ENCODE measurements at regions not wholly inside any gene's neighbourhood (a gene's known extent, or its start where the extent isn't known, plus 50 kb on each side); places are given as distances from the start of the nearest gene placed in this dataset.
"Not testable (repeated sequence)": the region's sequence is repeated elsewhere in the genome, so short reads cannot be mapped to it uniquely, and the experiment has no call there.

- TF ChIP-seq CTCF (IDR thresholded peaks at IDR 0.05): no peak
- intact Hi-C loops (cut with DNase I; ENCODE audit: low total_unique reads): no loop called here
Observed at GRCh38 chr5:104859437-104859836, 1296.8 kb upstream of the NUDT12 start.

GRCh38 chr5:104852099-104852498 lies 1289.5 kb upstream of the NUDT12 start:
- H3K36me3 ChIP-seq; H3K9me3 ChIP-seq; H3K27me3 ChIP-seq; H3K27ac ChIP-seq; H3K4me1 ChIP-seq; intact Hi-C loops (cut with DNase I; ENCODE audit: low total_unique reads); DNase-seq; H3K4me3 ChIP-seq: not testable (repeated sequence)

More at GRCh38 chr5:104859437-104859836, 1296.8 kb upstream of the NUDT12 start:
- Histone ChIP-seq H3K4me3 (no peak overlapping the region), H3K27me3 (no peaks in the 10 kb centered on the region), H3K9me3 (no peaks in the 10 kb centered on the region), H3K27ac (no peak overlapping the region), H3K4me1 (peaks cover 0 to 5% (median 0%) of the 10 kb centered on the region in 4 donors), H3K36me3 (no peaks in the 10 kb centered on the region)
- DNase-seq: no peak

GRCh38 chr5:104845541-104845940 lies 1283.0 kb upstream of the NUDT12 start:
- no peak overlapping the region for H3K27ac ChIP-seq
- intact Hi-C loops (cut with DNase I; ENCODE audit: low total_unique reads): no loop called here
- no peaks in the 10 kb centered on the region for H3K36me3 ChIP-seq
- TF ChIP-seq CTCF (IDR thresholded peaks at IDR 0.05): no peak
- H3K4me1 ChIP-seq: no peaks in the 10 kb centered on the region
- DNase-seq: no peak
- no peaks in the 10 kb centered on the region for H3K27me3 ChIP-seq
- H3K9me3 ChIP-seq: no peaks in the 10 kb centered on the region
- no peak overlapping the region for H3K4me3 ChIP-seq

- Histone ChIP-seq H3K27ac (no peak overlapping the region), H3K4me3 (no peak overlapping the region), H3K4me1 (no peaks in the 10 kb centered on the region), H3K9me3 (no peaks in the 10 kb centered on the region), H3K27me3 (no peaks in the 10 kb centered on the region), H3K36me3 (no peaks in the 10 kb centered on the region)
- TF ChIP-seq CTCF (IDR thresholded peaks at IDR 0.05): no peak
- intact Hi-C loops (cut with DNase I; ENCODE audit: low total_unique reads): no loop called here
- DNase-seq: no peak
Observed at GRCh38 chr5:104843822-104844221, 1281.2 kb upstream of the NUDT12 start.

- no peak for TF ChIP-seq CTCF (IDR thresholded peaks at IDR 0.05)
- no peaks in the 10 kb centered on the region for H3K9me3 ChIP-seq
- no peak for DNase-seq
- no peak overlapping the region for H3K4me3 ChIP-seq
- H3K27ac ChIP-seq: no peak overlapping the region
- no peaks in the 10 kb centered on the region for H3K36me3 ChIP-seq
- intact Hi-C loops (cut with DNase I; ENCODE audit: low total_unique reads): no loop called here
- H3K27me3 ChIP-seq: no peaks in the 10 kb centered on the region
- no peaks in the 10 kb centered on the region for H3K4me1 ChIP-seq
Observed at GRCh38 chr5:104840284-104840683, 1277.7 kb upstream of the NUDT12 start.

GRCh38 chr5:104831515-104831914 lies 1268.9 kb upstream of the NUDT12 start:
- intact Hi-C loops (cut with DNase I; ENCODE audit: low total_unique reads); H3K36me3 ChIP-seq: not testable (repeated sequence)

GRCh38 chr5:104821606-104822005 lies 1259.0 kb upstream of the NUDT12 start:
- H3K36me3 ChIP-seq: no peaks in the 10 kb centered on the region
- DNase-seq: no peak
- TF ChIP-seq CTCF (IDR thresholded peaks at IDR 0.05): no peak
- H3K27ac ChIP-seq: no peak overlapping the region
- H3K9me3 ChIP-seq: no peaks in the 10 kb centered on the region
- intact Hi-C loops (cut with DNase I; ENCODE audit: low total_unique reads): no loop called here
- H3K27me3 ChIP-seq: no peaks in the 10 kb centered on the region
- H3K4me1 ChIP-seq: no peaks in the 10 kb centered on the region
- no peak overlapping the region for H3K4me3 ChIP-seq

More at GRCh38 chr5:104831515-104831914, 1268.9 kb upstream of the NUDT12 start:
- DNase-seq, H3K4me1 ChIP-seq, H3K4me3 ChIP-seq, H3K27me3 ChIP-seq, H3K27ac ChIP-seq, H3K9me3 ChIP-seq: not testable (repeated sequence)
